CD4-positive, CD25-positive, alpha-beta regulatory T cell (primary cell): ENCODE measurements at regions not wholly inside any gene's neighbourhood (a gene's known extent, or its start where the extent isn't known, plus 50 kb on each side); places are given as distances from the start of the nearest gene placed in this dataset.
A peak's percentile ranks its signal among the peaks of the same experiment; 100 is the strongest.

Experiments used
- ATAC-seq, 2 donors: fragments of 150-1000 bp; cut with Tn5 transposase; one replicate each; pipeline ENCODE4 v1.10.0; 2021; ENCODE audit warnings: low read depth in 2 of 2, moderate number of reproducible peaks in 2 of 2, moderate library complexity in 1 of 2
- DNase-seq, 3 donors: peaks; one replicate each; pipeline versions ENCODE4 v3.0.0 to v3.0.0-alpha.2; 2012 to 2022; ENCODE audit warnings: mixed read lengths in 1 of 3
- H3K27ac ChIP-seq: one replicate; pipeline ENCODE4 v1.7.0; 2013; ENCODE audit warnings: mild to moderate bottlenecking, low read length; ENCODE audit not compliant: insufficient read depth, poor library complexity, severe bottlenecking
- H3K27me3 ChIP-seq: one replicate; pipeline ENCODE4 v1.7.0; 2013; ENCODE audit warnings: low read length; ENCODE audit not compliant: control insufficient read depth, insufficient read depth
- H3K36me3 ChIP-seq: one replicate; pipeline ENCODE4 v1.7.0; 2013; ENCODE audit warnings: mild to moderate bottlenecking, low read length, moderate library complexity; ENCODE audit not compliant: control insufficient read depth, insufficient read depth
- H3K4me1 ChIP-seq: 2 replicates; pipeline ENCODE4 v1.7.0; 2013; ENCODE audit warnings: mild to moderate bottlenecking, low read length; ENCODE audit not compliant: insufficient read depth, control insufficient read depth, poor library complexity, severe bottlenecking
- H3K4me3 ChIP-seq: one replicate; pipeline ENCODE4 v1.7.0; 2013; ENCODE audit warnings: low read depth, mild to moderate bottlenecking, low read length, moderate library complexity
- H3K9me3 ChIP-seq, 2 experiments: 1 replicate in 1 of 2; 2 replicates in 1 of 2; pipeline ENCODE4 v1.7.0; 2013; ENCODE audit warnings: low read length in 2 of 2, mild to moderate bottlenecking in 1 of 2, moderate library complexity in 1 of 2; ENCODE audit not compliant: control insufficient read depth in 2 of 2
- H3K27ac Mint-ChIP-seq, 3 donors: one replicate each; pipeline ENCODE4 v1.8.0; 2020 to 2022; ENCODE audit warnings: mild to moderate bottlenecking in 3 of 3, mixed read lengths in 3 of 3, moderate library complexity in 2 of 3
- H3K27me3 Mint-ChIP-seq: one replicate; pipeline ENCODE4 v1.8.0; 2022; ENCODE audit warnings: mild to moderate bottlenecking, mixed read lengths
- H3K36me3 Mint-ChIP-seq: one replicate; pipeline ENCODE4 v1.8.0; 2020; ENCODE audit warnings: mixed read lengths
- H3K4me1 Mint-ChIP-seq, 4 donors: one replicate each; pipeline ENCODE4 v1.8.0; 2020 to 2022; ENCODE audit warnings: mixed read lengths in 4 of 4, mild to moderate bottlenecking in 1 of 4
- H3K4me3 Mint-ChIP-seq, 4 donors: one replicate each; pipeline ENCODE4 v1.8.0; 2020 to 2022; ENCODE audit warnings: mild to moderate bottlenecking in 4 of 4, mixed read lengths in 4 of 4, moderate library complexity in 3 of 4
- H3K9me3 Mint-ChIP-seq, 7 donors: one replicate each; pipeline ENCODE4 v1.8.0; 2020 to 2022; ENCODE audit warnings: mixed read lengths in 7 of 7, mild to moderate bottlenecking in 3 of 7, moderate library complexity in 2 of 7

- H3K27ac Mint-ChIP-seq: peak overlapping the region in 1 of 3 donors; percentile 53
- H3K9me3 Mint-ChIP-seq: peaks cover 2 to 17% (median 6%) of the 10 kb centered on the region in 7 donors
- Histone ChIP-seq H3K27ac (no peak overlapping the region), H3K4me1 (no peaks in the 10 kb centered on the region), H3K4me3 (no peak overlapping the region), H3K36me3 (no peaks in the 10 kb centered on the region), H3K9me3 (no peaks in the 10 kb centered on the region), H3K27me3 (no peaks in the 10 kb centered on the region)
- H3K4me3 Mint-ChIP-seq: no peak overlapping the region
- H3K36me3 Mint-ChIP-seq: no peaks in the 10 kb centered on the region
- DNase-seq (no peak), ATAC-seq (no peak)
- H3K4me1 Mint-ChIP-seq: no peaks in the 10 kb centered on the region
- no peaks in the 10 kb centered on the region for H3K27me3 Mint-ChIP-seq
These were observed 105.7 kb upstream of the NUDT12 start for GRCh38 chr5:103668281-103668680.

GRCh38 chr5:103667068-103667467 is 104.5 kb upstream of the NUDT12 start:
- ATAC-seq: no peak
- Histone ChIP-seq H3K27me3 (no peaks in the 10 kb centered on the region), H3K4me1 (no peaks in the 10 kb centered on the region), H3K36me3 (no peaks in the 10 kb centered on the region), H3K27ac (no peak overlapping the region), H3K9me3 (no peaks in the 10 kb centered on the region), H3K4me3 (no peak overlapping the region)
- Mint-ChIP-seq H3K27me3 (no peaks in the 10 kb centered on the region), H3K9me3 (peaks cover 2 to 26% (median 8%) of the 10 kb centered on the region in 7 donors), H3K36me3 (no peaks in the 10 kb centered on the region), H3K27ac (no peak overlapping the region), H3K4me1 (no peaks in the 10 kb centered on the region), H3K4me3 (no peak overlapping the region)
- no peak for DNase-seq

DNA sequence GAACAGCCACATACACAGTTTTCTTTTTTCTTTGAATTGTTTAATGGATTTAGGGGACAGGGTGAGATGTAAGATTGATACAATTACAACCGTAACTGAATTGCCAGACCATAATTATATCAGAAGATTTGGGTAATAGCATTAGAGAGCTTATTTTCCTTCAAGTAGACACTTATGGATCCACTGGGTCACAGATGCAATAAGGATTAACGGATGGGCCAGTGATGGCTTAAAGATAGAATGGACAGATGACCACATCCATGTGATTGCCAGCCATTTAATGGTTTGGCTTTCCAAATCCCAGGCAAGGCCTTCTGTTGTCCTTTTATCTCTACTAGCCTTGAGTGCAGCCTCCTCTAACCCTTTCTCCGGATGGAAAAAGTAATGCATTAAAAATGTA is 94.7 kb upstream of the NUDT12 start:
- Mint-ChIP-seq H3K9me3 (peaks cover 0 to 12% (median 2%) of the 10 kb centered on the region in 7 donors), H3K36me3 (no peaks in the 10 kb centered on the region), H3K27ac (no peak overlapping the region), H3K27me3 (no peaks in the 10 kb centered on the region), H3K4me3 (no peak overlapping the region), H3K4me1 (no peaks in the 10 kb centered on the region)
- Histone ChIP-seq H3K27ac (no peak overlapping the region), H3K4me1 (no peaks in the 10 kb centered on the region), H3K36me3 (no peaks in the 10 kb centered on the region), H3K4me3 (no peak overlapping the region), H3K9me3 (no peaks in the 10 kb centered on the region), H3K27me3 (no peaks in the 10 kb centered on the region)
- ATAC-seq (no peak), DNase-seq (no peak)

DNA sequence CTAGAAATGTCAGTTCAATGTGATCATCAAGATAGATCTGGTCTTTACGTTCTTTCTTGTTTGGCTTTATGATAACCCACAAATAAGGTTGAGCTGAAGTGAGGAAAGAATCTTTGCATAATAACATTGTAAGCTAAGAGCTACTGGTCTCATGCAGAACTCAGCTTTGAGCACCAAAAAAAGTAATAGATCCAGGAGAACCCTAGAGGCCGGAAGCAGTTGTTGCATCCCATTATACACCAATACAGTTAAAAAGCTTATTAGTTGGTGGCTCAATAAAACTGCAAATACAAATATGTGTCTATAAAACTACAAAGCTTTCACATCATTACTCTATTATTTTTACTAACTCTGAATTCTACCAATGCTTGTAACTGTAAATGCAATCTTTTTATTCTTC is 85.5 kb upstream of the NUDT12 start:
- Mint-ChIP-seq H3K27me3 (no peaks in the 10 kb centered on the region), H3K27ac (no peak overlapping the region), H3K36me3 (no peaks in the 10 kb centered on the region), H3K4me1 (no peaks in the 10 kb centered on the region), H3K9me3 (peaks cover 0 to 11% (median 0%) of the 10 kb centered on the region in 7 donors), H3K4me3 (no peak overlapping the region)
- Histone ChIP-seq H3K27me3 (no peaks in the 10 kb centered on the region), H3K9me3 (no peaks in the 10 kb centered on the region), H3K4me1 (no peaks in the 10 kb centered on the region), H3K36me3 (no peaks in the 10 kb centered on the region), H3K4me3 (no peak overlapping the region), H3K27ac (no peak overlapping the region)
- ATAC-seq (no peak), DNase-seq (no peak)

DNA sequence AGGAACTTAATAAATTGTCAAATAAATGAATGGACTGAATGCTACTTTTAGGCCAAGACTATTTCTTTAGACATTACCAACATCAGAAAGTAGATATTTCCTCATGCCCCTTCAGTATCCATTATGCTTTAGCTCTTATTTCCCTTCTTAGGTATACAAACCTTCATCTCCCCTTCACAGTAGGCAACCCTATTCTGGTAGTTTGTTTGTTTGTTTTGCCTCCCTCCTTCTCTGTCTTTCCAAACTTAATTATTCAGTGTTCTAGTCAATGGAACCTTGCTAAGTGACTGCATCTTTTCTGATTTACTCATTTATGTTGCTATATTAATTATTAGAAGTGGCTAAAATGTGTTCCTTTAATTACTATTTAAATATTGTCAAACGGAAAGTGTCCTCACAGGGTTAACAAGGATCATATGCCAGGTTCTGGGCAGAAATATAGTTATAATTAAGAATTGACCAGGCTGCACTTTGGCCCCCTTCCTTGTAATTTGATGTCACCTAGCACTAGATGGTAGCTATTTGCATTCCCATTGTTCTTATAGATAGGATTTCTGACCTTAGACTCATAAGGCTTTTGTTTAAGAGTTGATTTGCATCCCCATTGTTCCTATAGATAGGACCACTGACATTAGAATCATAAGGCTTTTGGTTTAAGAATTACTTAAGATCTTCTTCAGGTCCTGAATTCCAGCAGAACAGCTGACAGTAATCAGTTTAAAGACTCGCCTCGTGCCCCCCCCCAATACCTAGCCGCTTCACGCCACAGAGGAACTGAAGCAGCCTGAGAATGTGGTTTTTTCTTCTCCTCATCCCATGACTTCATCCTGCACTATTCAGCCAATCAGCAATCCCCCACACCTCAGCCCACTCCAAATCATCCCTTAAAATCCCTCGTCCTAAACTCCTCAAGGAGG is 84.4 kb upstream of the NUDT12 start:
- Histone ChIP-seq H3K4me3 (no peak overlapping the region), H3K4me1 (no peaks in the 10 kb centered on the region), H3K36me3 (no peaks in the 10 kb centered on the region), H3K27ac (no peak overlapping the region), H3K27me3 (no peaks in the 10 kb centered on the region), H3K9me3 (no peaks in the 10 kb centered on the region)
- Mint-ChIP-seq H3K9me3 (peaks cover 0 to 9% (median 0%) of the 10 kb centered on the region in 7 donors), H3K4me1 (no peaks in the 10 kb centered on the region), H3K27me3 (no peaks in the 10 kb centered on the region), H3K36me3 (no peaks in the 10 kb centered on the region), H3K27ac (no peak overlapping the region), H3K4me3 (no peak overlapping the region)
- DNase-seq (no peak), ATAC-seq (no peak)

DNA sequence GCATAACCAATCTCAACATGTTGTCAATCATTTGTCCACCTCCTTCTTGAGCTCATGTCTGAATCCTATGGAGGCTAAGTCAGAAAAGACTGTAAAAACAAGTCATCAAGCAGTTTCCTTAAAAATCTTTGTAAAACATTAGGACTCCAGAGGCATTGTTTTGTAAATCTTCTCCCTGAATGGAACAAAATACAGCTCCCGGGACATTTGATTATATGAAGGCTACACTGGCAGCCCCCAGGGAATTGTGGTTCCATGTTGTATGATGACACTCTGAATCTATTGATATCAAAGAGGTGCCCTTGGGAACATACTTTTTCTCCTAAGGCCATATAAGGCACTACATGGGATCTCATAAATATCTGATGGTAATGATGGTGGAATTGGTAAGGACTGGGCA is 83.2 kb upstream of the NUDT12 start:
- Mint-ChIP-seq H3K9me3 (peaks cover 0 to 12% (median 0%) of the 10 kb centered on the region in 7 donors), H3K27me3 (no peaks in the 10 kb centered on the region), H3K27ac (no peak overlapping the region), H3K4me3 (no peak overlapping the region), H3K36me3 (no peaks in the 10 kb centered on the region), H3K4me1 (no peaks in the 10 kb centered on the region)
- Histone ChIP-seq H3K27me3 (no peaks in the 10 kb centered on the region), H3K4me3 (no peak overlapping the region), H3K4me1 (no peaks in the 10 kb centered on the region), H3K36me3 (no peaks in the 10 kb centered on the region), H3K27ac (no peak overlapping the region), H3K9me3 (no peaks in the 10 kb centered on the region)
- ATAC-seq: no peak
- no peak for DNase-seq

GRCh38 chr5:103638979-103639378 is 76.4 kb upstream of the NUDT12 start:
- Mint-ChIP-seq H3K27me3 (peaks cover 4% of the 10 kb centered on the region), H3K4me1 (no peaks in the 10 kb centered on the region), H3K36me3 (no peaks in the 10 kb centered on the region), H3K27ac (no peak overlapping the region), H3K4me3 (no peak overlapping the region), H3K9me3 (peaks cover 0 to 6% (median 0%) of the 10 kb centered on the region in 7 donors)
- no peak overlapping the region for H3K27ac ChIP-seq
- DNase-seq (no peak), ATAC-seq (no peak)
- H3K9me3 ChIP-seq: no peaks in the 10 kb centered on the region
- no peak overlapping the region for H3K4me3 ChIP-seq
- H3K36me3 ChIP-seq: no peaks in the 10 kb centered on the region
- H3K4me1 ChIP-seq: no peaks in the 10 kb centered on the region
- H3K27me3 ChIP-seq: no peaks in the 10 kb centered on the region

DNA sequence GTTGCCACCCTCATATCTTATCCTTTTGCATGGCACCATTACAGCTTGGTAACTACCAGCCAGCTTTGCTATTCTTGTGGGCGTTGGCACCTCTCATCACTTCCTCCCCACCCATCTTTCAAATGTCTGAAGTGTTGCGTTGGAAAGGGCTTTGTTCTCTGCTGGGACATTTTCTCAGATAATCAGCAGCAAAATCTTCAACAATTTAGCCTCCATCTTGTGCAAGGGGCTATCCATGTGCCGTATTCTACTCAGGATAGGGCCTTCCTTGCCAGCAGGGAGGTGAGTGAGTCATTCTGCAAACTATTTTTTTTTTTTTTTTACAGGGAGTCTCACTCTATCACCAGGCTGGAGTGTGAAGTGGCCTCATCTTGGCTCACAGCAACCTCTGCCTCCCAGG is 62.1 kb upstream of the NUDT12 start:
- Histone ChIP-seq H3K36me3 (no peaks in the 10 kb centered on the region), H3K27ac (no peak overlapping the region), H3K27me3 (no peaks in the 10 kb centered on the region), H3K4me1 (no peaks in the 10 kb centered on the region), H3K9me3 (no peaks in the 10 kb centered on the region), H3K4me3 (no peak overlapping the region)
- H3K9me3 Mint-ChIP-seq: peaks cover 0 to 5% (median 0%) of the 10 kb centered on the region in 7 donors
- H3K27me3 Mint-ChIP-seq: no peaks in the 10 kb centered on the region
- DNase-seq (no peak), ATAC-seq (no peak)
- H3K36me3 Mint-ChIP-seq: no peaks in the 10 kb centered on the region
- H3K27ac Mint-ChIP-seq: no peak overlapping the region
- H3K4me1 Mint-ChIP-seq: no peaks in the 10 kb centered on the region
- H3K4me3 Mint-ChIP-seq: no peak overlapping the region
